ENCODE measurements at regions not wholly inside any gene's neighbourhood (a gene's known extent, or its start where the extent isn't known, plus 50 kb on each side); places are given as distances from the start of the nearest gene placed in this dataset.
"Not testable (repeated sequence)": the region's sequence is repeated elsewhere in the genome, so short reads cannot be mapped to it uniquely, and the experiment has no call there.

DNA sequence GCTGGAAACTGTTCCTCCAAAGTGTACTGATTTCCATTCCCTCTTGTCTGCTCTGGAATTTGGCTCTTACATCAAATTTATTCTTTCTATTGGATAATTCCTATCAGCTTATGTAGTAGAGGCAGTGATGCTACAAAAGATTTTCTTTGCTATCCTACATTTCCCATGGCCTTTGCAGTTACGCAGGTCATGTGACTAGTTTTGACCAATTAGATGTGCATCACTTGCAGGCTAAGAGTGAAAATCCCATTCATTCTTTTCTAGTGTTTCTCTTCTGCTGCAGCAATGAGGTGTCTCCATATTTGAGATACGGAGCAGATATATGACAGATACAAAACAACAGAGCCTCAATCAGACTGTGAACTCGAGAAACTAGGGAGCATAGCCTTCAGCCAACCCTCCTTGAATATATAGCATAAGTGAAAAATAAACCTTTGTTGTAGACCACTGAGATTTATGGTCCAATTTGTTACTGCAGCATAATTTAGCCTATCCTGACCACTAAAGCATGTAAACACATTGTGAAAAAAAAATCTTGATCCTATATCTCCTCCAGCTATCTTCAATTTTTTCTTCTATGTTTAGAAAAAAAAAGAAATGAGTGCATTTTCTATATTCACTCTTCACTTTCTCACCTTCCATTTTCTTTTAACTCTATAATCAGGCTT lies 102.0 kb downstream of the HNMT start:
- TF ChIP-seq CTCF (IDR thresholded peaks at IDR 0.05; ENCODE audit: unreplicated experiment) = no peak
- H3K9me3 Mint-ChIP-seq (ENCODE audit: unreplicated experiment) = no peaks in the 10 kb centered on the region
- H3K4me3 Mint-ChIP-seq (ENCODE audit: unreplicated experiment) = no peak overlapping the region
- no peak for DNase-seq (ENCODE audit: low spot score)
- no peaks in the 10 kb centered on the region for H3K36me3 Mint-ChIP-seq (ENCODE audit: low read depth, unreplicated experiment)
- H3K27me3 Mint-ChIP-seq (ENCODE audit: unreplicated experiment) = no peaks in the 10 kb centered on the region
- H3K27ac Mint-ChIP-seq (ENCODE audit: unreplicated experiment) = no peak overlapping the region
- no peaks in the 10 kb centered on the region for H3K4me1 Mint-ChIP-seq (ENCODE audit: unreplicated experiment)

- Mint-ChIP-seq H3K27me3 (ENCODE audit: unreplicated experiment) (no peaks in the 10 kb centered on the region), H3K36me3 (ENCODE audit: low read depth, unreplicated experiment) (no peaks in the 10 kb centered on the region), H3K9me3 (ENCODE audit: unreplicated experiment) (no peaks in the 10 kb centered on the region), H3K4me1 (ENCODE audit: unreplicated experiment) (no peaks in the 10 kb centered on the region), H3K4me3 (ENCODE audit: unreplicated experiment) (no peak overlapping the region), H3K27ac (ENCODE audit: unreplicated experiment) (no peak overlapping the region)
- no peak for DNase-seq (ENCODE audit: low spot score)
- no peak for TF ChIP-seq CTCF (IDR thresholded peaks at IDR 0.05; ENCODE audit: unreplicated experiment)
Observed at GRCh38 chr2:138066841-138067240, 102.6 kb downstream of the HNMT start.

DNA sequence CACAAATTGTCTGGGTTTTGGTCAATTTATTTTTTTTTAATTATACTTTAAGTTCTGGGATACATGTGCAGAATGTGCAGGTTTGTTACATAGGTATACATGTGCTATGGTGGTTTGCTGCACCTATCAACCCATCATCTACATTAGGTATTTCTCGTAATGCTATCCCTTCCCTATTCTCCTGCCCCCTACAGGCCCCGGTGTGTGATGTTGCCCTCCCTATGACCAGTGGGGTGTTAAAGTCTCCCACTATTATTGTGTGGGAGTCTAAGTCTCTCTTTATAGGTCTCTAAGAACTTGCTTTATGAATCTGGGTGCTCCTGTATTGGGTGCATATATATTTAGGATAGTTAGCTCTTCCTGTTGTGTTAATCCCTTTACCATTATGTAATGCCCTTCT lies 104.4 kb downstream of the HNMT start:
- not testable (repeated sequence) for H3K4me1 Mint-ChIP-seq (ENCODE audit: unreplicated experiment); H3K27ac Mint-ChIP-seq (ENCODE audit: unreplicated experiment); H3K4me3 Mint-ChIP-seq (ENCODE audit: unreplicated experiment); H3K36me3 Mint-ChIP-seq (ENCODE audit: low read depth, unreplicated experiment); DNase-seq (ENCODE audit: low spot score); H3K9me3 Mint-ChIP-seq (ENCODE audit: unreplicated experiment); H3K27me3 Mint-ChIP-seq (ENCODE audit: unreplicated experiment)

DNA sequence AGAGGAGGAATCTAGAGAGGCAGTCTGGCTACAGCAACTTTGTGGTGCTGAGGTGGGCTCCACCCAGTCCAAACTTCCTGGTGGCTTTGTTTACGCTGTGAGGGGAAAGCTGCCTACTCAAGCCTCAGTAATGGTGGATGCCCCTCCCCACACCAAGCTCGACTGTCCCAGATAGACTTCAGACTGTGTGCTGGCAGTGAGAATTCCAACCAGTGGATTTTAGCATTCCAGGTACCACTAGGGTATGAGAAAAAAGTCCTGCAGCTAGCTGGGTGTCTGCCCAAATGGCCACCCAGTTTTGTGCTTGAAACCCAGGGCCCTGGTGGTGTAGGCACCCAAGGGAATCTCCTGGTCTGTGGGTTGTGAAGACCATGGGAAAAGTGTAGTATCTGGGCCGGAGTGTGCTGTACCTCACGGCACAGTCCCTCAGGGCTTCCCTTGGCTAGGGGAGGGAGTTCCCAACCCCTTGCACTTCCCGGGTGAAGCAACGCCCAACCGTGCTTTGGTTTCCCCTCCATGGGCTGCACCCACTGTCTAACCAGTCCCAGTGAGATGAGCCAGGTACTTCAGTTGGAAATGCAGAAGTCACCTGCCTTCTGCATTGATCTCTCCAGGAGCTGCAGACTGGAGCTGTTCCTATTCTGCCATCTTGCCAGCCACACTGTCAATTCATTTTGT lies 106.9 kb downstream of the HNMT start:
- not testable (repeated sequence) for H3K27me3 Mint-ChIP-seq (ENCODE audit: unreplicated experiment); H3K4me1 Mint-ChIP-seq (ENCODE audit: unreplicated experiment); H3K4me3 Mint-ChIP-seq (ENCODE audit: unreplicated experiment); DNase-seq (ENCODE audit: low spot score); H3K9me3 Mint-ChIP-seq (ENCODE audit: unreplicated experiment); H3K27ac Mint-ChIP-seq (ENCODE audit: unreplicated experiment); H3K36me3 Mint-ChIP-seq (ENCODE audit: low read depth, unreplicated experiment)

DNA sequence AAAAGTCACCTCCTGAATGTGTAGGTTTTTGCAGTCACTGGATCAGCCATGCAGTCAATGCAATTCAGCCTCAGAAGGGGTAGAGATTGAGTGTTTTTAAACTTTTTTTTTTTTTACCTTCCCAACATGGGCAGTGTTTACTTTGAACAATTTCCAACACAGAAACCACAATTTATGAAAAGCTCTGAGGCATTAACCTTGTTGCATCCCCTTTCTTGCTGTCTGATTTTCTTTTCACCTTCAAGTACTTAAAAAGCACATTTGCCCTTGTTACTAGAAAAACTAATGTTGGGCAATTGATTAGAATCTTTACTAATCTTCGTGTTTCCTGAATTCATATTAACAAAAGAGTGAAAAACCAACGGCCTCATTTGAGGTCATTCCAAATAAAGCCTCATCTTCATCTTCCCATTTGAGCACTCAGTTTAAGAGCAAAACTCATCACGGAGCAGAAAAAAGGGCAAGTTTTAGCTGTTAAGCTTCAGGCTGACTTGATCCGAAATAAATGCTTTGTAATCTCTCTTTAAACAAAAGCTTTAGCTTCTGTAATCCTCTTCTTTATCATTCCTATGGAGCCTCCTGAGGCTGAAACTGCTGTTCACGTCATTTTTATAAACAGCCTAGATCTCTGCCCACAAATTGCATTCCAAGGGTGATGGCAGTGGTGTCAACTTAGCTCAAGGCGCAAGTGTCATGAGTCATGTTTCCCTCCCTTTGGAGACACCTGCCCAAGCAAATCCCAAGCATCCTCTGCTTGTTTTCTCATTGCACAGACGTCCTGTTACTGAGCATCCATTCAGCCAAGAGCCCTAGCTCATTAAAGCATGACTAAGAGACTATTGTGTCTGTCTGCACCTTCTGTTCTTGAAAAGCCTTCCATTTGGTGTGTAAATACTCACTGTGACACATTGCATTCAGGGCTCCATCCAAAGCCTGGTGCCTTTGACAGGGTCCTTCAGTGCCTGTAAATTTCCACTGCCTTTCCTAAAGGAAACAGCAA lies 107.7 kb downstream of the HNMT start:
- Mint-ChIP-seq H3K4me1 (ENCODE audit: unreplicated experiment) (no peaks in the 10 kb centered on the region), H3K4me3 (ENCODE audit: unreplicated experiment) (no peak overlapping the region), H3K36me3 (ENCODE audit: low read depth, unreplicated experiment) (no peaks in the 10 kb centered on the region), H3K27ac (ENCODE audit: unreplicated experiment) (no peak overlapping the region), H3K9me3 (ENCODE audit: unreplicated experiment) (no peaks in the 10 kb centered on the region), H3K27me3 (ENCODE audit: unreplicated experiment) (no peaks in the 10 kb centered on the region)
- TF ChIP-seq CTCF (IDR thresholded peaks at IDR 0.05; ENCODE audit: unreplicated experiment) = no peak
- no peak for DNase-seq (ENCODE audit: low spot score)

All from endothelial cell (in vitro differentiated cells).